WTC11 (cell line): ENCODE measurements at regions not wholly inside any gene's neighbourhood (a gene's known extent, or its start where the extent isn't known, plus 50 kb on each side); places are given as distances from the start of the nearest gene placed in this dataset.

ENCODE experiments used
- ATAC-seq: fragments of 200-7000 bp; cut with Tn5 transposase; 2 replicates; pipeline ENCODE4 v1.10.0; 2021; ENCODE audit warnings: mild to moderate bottlenecking, moderate library complexity
- CTCF ChIA-PET: fragments of 300-600 bp; sonication (Branson Sonifier 250); formaldehyde crosslinking; loops from one replicate; lab custom pipeline; 2021; ENCODE audit warnings: antibody characterized with exemption; lab: Charles Lee
- POLR2A ChIA-PET: fragments of 350-600 bp; sonication (Branson Sonifier 250); formaldehyde crosslinking; loops from one replicate; lab custom pipeline; 2021; ENCODE audit warnings: antibody characterized with exemption; lab: Charles Lee
- DNase-seq: peaks from one replicate; pipeline ENCODE4 v3.0.0; 2021; ENCODE audit warnings: low spot score
- H3K27ac Mint-ChIP-seq: 2 replicates; pipeline ENCODE4 v1.8.0; 2021; ENCODE audit warnings: mixed read lengths
- H3K27me3 Mint-ChIP-seq: 2 replicates; pipeline ENCODE4 v1.8.0; 2021; ENCODE audit warnings: low read depth, mild to moderate bottlenecking, moderate library complexity, mixed read lengths
- H3K36me3 Mint-ChIP-seq: 2 replicates; pipeline ENCODE4 v1.8.0; 2021; ENCODE audit warnings: mixed read lengths
- H3K4me1 Mint-ChIP-seq: 2 replicates; pipeline ENCODE4 v1.8.0; 2022; ENCODE audit warnings: mixed read lengths
- H3K4me3 Mint-ChIP-seq: 2 replicates; pipeline ENCODE4 v1.8.0; 2021; ENCODE audit warnings: mild to moderate bottlenecking, moderate library complexity, mixed read lengths
- H3K9me3 Mint-ChIP-seq: 2 replicates; pipeline ENCODE4 v1.8.0; 2021; ENCODE audit warnings: mixed read lengths
- AR ChIP-seq: fragments of 250-450 bp; sonication (Bioruptor Pico); IDR thresholded peaks from 2 replicates; pipeline ENCODE4 v1.9.0; 2021; ENCODE audit warnings: mild to moderate bottlenecking
- ATF3 ChIP-seq: sonication (generic); formaldehyde crosslinking; conservative IDR thresholded peaks from 2 replicates; pipeline ENCODE4 v1.8.1; 2022; ENCODE audit warnings: mild to moderate bottlenecking, missing genetic modification reagents
- CREB1 ChIP-seq: sonication (generic); formaldehyde crosslinking; IDR thresholded peaks from 2 replicates; pipeline ENCODE4 v1.8.0; 2023; ENCODE audit warnings: mild to moderate bottlenecking, missing genetic modification reagents
- ESRRA ChIP-seq: sonication (generic); formaldehyde crosslinking; IDR thresholded peaks from 2 replicates; pipeline ENCODE4 v1.8.1; 2022; ENCODE audit warnings: mild to moderate bottlenecking, missing genetic modification reagents, borderline replicate concordance
- FOXK1 ChIP-seq: sonication (generic); formaldehyde crosslinking; IDR thresholded peaks from 2 replicates; pipeline ENCODE4 v1.8.0; 2022; ENCODE audit warnings: mild to moderate bottlenecking, moderate library complexity, missing genetic modification reagents
- FOXP1 ChIP-seq: sonication (generic); formaldehyde crosslinking; IDR thresholded peaks from 2 replicates; pipeline ENCODE4 v1.8.0; 2022; ENCODE audit warnings: missing genetic modification reagents, mild to moderate bottlenecking, moderate library complexity, borderline replicate concordance
- GABPB1 ChIP-seq: sonication (generic); formaldehyde crosslinking; IDR thresholded peaks from 2 replicates; pipeline ENCODE4 v1.8.1; 2023; ENCODE audit warnings: mild to moderate bottlenecking, missing genetic modification reagents
- IRF2 ChIP-seq: sonication (generic); formaldehyde crosslinking; IDR thresholded peaks from 2 replicates; pipeline ENCODE4 v1.8.0; 2022; ENCODE audit warnings: low read depth, missing genetic modification reagents, borderline replicate concordance
- JAZF1 ChIP-seq: fragments of 250-450 bp; sonication (Bioruptor Pico); IDR thresholded peaks from 2 replicates; pipeline ENCODE4 v1.9.0; 2021; ENCODE audit warnings: moderate library complexity, mild to moderate bottlenecking, inconsistent platforms
- MAX ChIP-seq: sonication (generic); formaldehyde crosslinking; IDR thresholded peaks from 2 replicates; pipeline ENCODE4 v1.8.0; 2022; ENCODE audit warnings: mild to moderate bottlenecking, missing genetic modification reagents
- NFYB ChIP-seq: sonication (generic); formaldehyde crosslinking; conservative IDR thresholded peaks from 2 replicates; pipeline ENCODE4 v1.8.0; 2022; ENCODE audit warnings: low read depth, missing genetic modification reagents
- SMAD4 ChIP-seq: sonication (generic); formaldehyde crosslinking; IDR thresholded peaks from 2 replicates; pipeline ENCODE4 v1.8.0; 2022; ENCODE audit warnings: mild to moderate bottlenecking, missing genetic modification reagents
- SOX15 ChIP-seq: fragments of 250-450 bp; sonication (Bioruptor Pico); IDR thresholded peaks from 2 replicates; pipeline ENCODE4 v1.9.0; 2021; ENCODE audit warnings: mild to moderate bottlenecking
- ZBTB43 ChIP-seq: sonication (generic); formaldehyde crosslinking; IDR thresholded peaks from 2 replicates; pipeline ENCODE4 v1.8.1; 2023; ENCODE audit warnings: mild to moderate bottlenecking, missing genetic modification reagents
- ZNF121 ChIP-seq: sonication (generic); formaldehyde crosslinking; IDR thresholded peaks from 2 replicates; pipeline ENCODE4 v1.8.0; 2023; ENCODE audit warnings: missing genetic modification reagents
- ZNF416 ChIP-seq: fragments of 250-450 bp; sonication (Bioruptor Pico); IDR thresholded peaks from 2 replicates; pipeline ENCODE4 v1.9.0; 2021; ENCODE audit warnings: mild to moderate bottlenecking, inconsistent platforms
- ZNF512 ChIP-seq: sonication (generic); formaldehyde crosslinking; IDR thresholded peaks from 2 replicates; pipeline ENCODE4 v1.8.1; 2022; ENCODE audit warnings: missing genetic modification reagents, borderline replicate concordance
- ZNF671 ChIP-seq: fragments of 250-450 bp; sonication (Bioruptor Pico); IDR thresholded peaks from 2 replicates; pipeline ENCODE4 v1.8.0; 2021; ENCODE audit warnings: mild to moderate bottlenecking
- TF ChIP-seq, protein P1 (sequence below): fragments of 250-450 bp; sonication (Bioruptor Pico); IDR thresholded peaks from 2 replicates; pipeline ENCODE4 v2.1.2; 2022; ENCODE audit warnings: mild to moderate bottlenecking, moderate library complexity

DNA sequence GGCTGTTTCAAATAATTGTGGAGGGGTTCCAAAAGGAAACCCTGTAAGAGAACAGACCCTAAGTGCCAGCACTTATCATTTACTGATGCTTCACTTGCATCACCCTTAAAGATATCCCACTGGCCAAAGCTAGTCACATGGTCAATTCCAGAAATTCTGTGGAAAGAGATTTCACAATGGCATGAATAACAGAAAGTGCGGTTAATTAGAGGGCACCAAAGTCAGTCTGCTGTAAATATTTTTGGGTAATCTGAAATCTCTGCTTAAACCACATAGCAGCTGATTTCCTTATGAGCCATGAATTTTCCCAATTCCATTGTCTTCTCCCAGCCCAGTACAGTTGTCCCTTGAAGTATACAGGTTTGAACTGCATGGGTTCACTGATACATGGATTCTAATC is 346.1 kb downstream of the SI start (continued):
- TF ChIP-seq ATF3 (CRISPR knock-in tag) (no peak), ZNF121 (CRISPR knock-in tag) (no peak), IRF2 (CRISPR knock-in tag) (no peak), NFYB (CRISPR knock-in tag) (no peak), ZNF671 (no peak), JAZF1 (CRISPR knock-in tag) (no peak), SMAD4 (CRISPR knock-in tag) (no peak), AR (no peak), ESRRA (CRISPR knock-in tag) (no peak)

- Mint-ChIP-seq H3K9me3 (no peaks in the 10 kb centered on the region), H3K4me1 (peaks cover 16% of the 10 kb centered on the region), H3K27me3 (no peaks in the 10 kb centered on the region), H3K4me3 (no peak overlapping the region), H3K27ac (no peak overlapping the region), H3K36me3 (no peaks in the 10 kb centered on the region)
- ChIA-PET POLR2A (no interaction called here), CTCF (no interaction called here)
- peak; percentile 80 for ATAC-seq
- no peak for DNase-seq
- TF ChIP-seq ZBTB43 (CRISPR knock-in tag) (no peak), ZNF416 (no peak), FOXK1 (CRISPR knock-in tag) (no peak), MAX (CRISPR knock-in tag) (no peak), GABPB1 (CRISPR knock-in tag) (no peak), FOXP1 (CRISPR knock-in tag) (no peak), SOX15 (no peak), AR (no peak), ZNF512 (no peak), CREB1 (no peak)
- TF ChIP-seq, protein P1, sequence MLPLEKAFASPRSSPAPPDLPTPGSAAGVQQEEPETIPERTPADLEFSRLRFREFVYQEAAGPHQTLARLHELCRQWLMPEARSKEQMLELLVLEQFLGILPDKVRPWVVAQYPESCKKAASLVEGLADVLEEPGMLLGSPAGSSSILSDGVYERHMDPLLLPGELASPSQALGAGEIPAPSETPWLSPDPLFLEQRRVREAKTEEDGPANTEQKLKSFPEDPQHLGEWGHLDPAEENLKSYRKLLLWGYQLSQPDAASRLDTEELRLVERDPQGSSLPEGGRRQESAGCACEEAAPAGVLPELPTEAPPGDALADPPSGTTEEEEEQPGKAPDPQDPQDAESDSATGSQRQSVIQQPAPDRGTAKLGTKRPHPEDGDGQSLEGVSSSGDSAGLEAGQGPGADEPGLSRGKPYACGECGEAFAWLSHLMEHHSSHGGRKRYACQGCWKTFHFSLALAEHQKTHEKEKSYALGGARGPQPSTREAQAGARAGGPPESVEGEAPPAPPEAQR: no peak
These were observed 347.4 kb downstream of the SI start for GRCh38 chr3:164730815-164731360.
